ENCODE measurements at regions not wholly inside any gene's neighbourhood (a gene's known extent, or its start where the extent isn't known, plus 50 kb on each side); places are given as distances from the start of the nearest gene placed in this dataset.

DNA sequence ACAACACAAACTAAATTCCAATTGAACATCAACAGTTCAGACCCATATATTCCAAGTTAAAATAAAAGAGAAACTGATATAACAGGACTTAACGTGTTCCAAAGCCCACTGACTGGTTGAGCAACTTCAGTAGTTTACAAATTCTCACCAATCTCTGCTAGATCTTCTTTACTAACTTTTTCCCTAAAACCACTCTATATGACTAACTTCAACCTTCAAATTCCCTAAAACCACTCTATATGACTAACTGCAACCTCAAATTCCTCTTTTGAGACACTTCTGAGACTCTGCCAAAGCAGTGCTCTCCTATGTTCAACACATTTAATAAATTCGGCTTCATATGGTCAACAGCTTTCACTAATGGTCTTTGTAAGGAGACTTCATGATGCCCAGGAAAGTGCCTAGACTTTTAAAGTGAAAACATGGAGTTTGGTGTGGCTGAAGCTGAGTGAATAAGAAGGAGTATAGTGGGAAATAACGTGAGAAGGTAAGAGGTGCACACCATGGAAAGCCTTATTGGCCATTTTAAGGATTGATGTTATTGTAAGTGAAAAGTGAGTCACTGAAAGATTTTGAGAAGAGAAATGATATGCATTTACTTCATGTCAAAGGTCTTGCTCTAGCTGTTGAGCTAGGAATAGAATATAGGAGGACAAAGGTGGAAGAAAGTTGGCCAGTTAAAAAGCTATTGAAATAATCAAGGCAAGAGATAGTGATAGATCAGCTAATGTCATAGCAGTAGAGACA, 134.0 kb upstream of the HCRTR2 start:
- WGBS, 3 donors: 74 to 89% (median 81%) methylated on average over 3 of the region's 3 CpGs
- no peaks in the 10 kb centered on the region for H3K27me3 ChIP-seq (ENCODE audit: control insufficient read depth in 3 of 3, insufficient read depth in 3 of 3, low read length in 3 of 3)
- H3K36me3 ChIP-seq (ENCODE audit: control insufficient read depth in 3 of 3, insufficient read depth in 2 of 3, low read depth in 1 of 3, low read length in 3 of 3): no peaks in the 10 kb centered on the region
- no peak overlapping the region for H3K27ac ChIP-seq (ENCODE audit: low read depth in 1 of 3, low read length in 2 of 3)
- H3K9me3 ChIP-seq (ENCODE audit: control insufficient read depth in 2 of 2, insufficient read depth in 1 of 2, low read depth in 1 of 2, low read length in 1 of 2): no peaks in the 10 kb centered on the region
- no peak overlapping the region for H3K4me3 ChIP-seq (ENCODE audit: low read depth in 1 of 3, low read length in 3 of 3)
- DNase-seq (no peak), FAIRE-seq (no peak)
- H3K4me1 ChIP-seq (ENCODE audit: control insufficient read depth in 3 of 3, insufficient read depth in 2 of 3, low read depth in 1 of 3, low read length in 2 of 3): no peaks in the 10 kb centered on the region

DNA sequence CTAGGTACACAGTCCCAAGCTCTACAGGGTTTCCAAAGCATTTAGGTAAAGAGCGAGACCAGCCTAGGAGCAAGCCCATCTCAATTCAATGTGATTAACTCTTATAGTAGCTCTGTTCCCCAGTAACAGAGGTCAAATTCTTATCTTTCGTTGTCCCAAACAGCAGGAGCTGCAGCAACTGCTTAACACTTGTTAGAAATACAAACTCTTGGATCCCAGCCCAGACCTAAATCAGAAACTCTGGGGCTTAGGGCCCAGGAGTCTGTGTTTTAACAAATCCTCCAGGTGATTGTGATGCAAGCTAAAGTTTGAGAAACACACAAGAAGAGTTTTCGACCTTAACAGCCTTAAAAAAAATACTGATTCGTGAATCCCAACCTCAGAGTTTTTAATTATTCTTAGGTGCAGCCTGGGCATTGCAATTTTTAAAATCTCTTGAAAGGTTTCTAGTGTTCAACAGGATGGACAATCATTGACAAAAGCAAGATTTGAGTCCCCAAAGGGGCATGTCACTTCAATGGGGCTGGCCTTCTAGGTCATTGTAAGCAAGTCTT, 127.4 kb upstream of the HCRTR2 start:
- no peak overlapping the region for H3K27ac ChIP-seq (ENCODE audit: low read depth in 1 of 3, low read length in 2 of 3)
- no peaks in the 10 kb centered on the region for H3K4me1 ChIP-seq (ENCODE audit: control insufficient read depth in 3 of 3, insufficient read depth in 2 of 3, low read depth in 1 of 3, low read length in 2 of 3)
- no peak overlapping the region for H3K4me3 ChIP-seq (ENCODE audit: low read depth in 1 of 3, low read length in 3 of 3)
- DNase-seq (peak; percentile 6 to 51), FAIRE-seq (no peak)
- no peaks in the 10 kb centered on the region for H3K9me3 ChIP-seq (ENCODE audit: control insufficient read depth in 2 of 2, insufficient read depth in 1 of 2, low read depth in 1 of 2, low read length in 1 of 2)
- H3K36me3 ChIP-seq (ENCODE audit: control insufficient read depth in 3 of 3, insufficient read depth in 2 of 3, low read depth in 1 of 3, low read length in 3 of 3): no peaks in the 10 kb centered on the region
- no peaks in the 10 kb centered on the region for H3K27me3 ChIP-seq (ENCODE audit: control insufficient read depth in 3 of 3, insufficient read depth in 3 of 3, low read length in 3 of 3)
- WGBS, 3 donors: 15 to 44% (median 18%) methylated on average over 4 of the region's 4 CpGs

GRCh38 chr6:55047451-55048044, 126.8 kb upstream of the HCRTR2 start:
- DNase-seq (no peak), FAIRE-seq (no peak)
- Histone ChIP-seq H3K36me3 (ENCODE audit: control insufficient read depth in 3 of 3, insufficient read depth in 2 of 3, low read depth in 1 of 3, low read length in 3 of 3) (no peaks in the 10 kb centered on the region), H3K9me3 (ENCODE audit: control insufficient read depth in 2 of 2, insufficient read depth in 1 of 2, low read depth in 1 of 2, low read length in 1 of 2) (no peaks in the 10 kb centered on the region), H3K27me3 (ENCODE audit: control insufficient read depth in 3 of 3, insufficient read depth in 3 of 3, low read length in 3 of 3) (no peaks in the 10 kb centered on the region), H3K27ac (ENCODE audit: low read depth in 1 of 3, low read length in 2 of 3) (no peak overlapping the region), H3K4me3 (ENCODE audit: low read depth in 1 of 3, low read length in 3 of 3) (no peak overlapping the region), H3K4me1 (ENCODE audit: control insufficient read depth in 3 of 3, insufficient read depth in 2 of 3, low read depth in 1 of 3, low read length in 2 of 3) (no peaks in the 10 kb centered on the region)
- 54 to 62% (median 60%) methylated on average over 2 of the region's 2 CpGs for WGBS, 3 donors

DNA sequence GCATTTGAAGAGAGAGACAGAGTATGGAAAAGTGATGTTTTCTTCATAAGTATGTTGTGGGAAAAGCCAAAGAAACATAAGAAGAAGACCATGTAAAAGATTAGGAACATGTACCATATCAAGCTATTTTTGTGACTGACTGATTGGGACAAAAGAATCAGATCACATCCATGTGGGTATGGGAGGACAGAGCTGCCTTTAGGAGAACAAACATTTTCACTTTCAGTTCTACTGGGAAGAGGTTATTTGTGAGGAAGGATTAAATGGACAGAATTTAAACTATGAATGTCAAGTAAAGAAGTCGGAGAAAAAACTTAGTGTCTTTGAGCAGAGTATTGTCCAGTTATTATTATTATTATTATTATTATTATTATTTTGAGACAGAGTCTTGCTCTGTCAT, 124.4 kb upstream of the HCRTR2 start:
- H3K36me3 ChIP-seq (ENCODE audit: control insufficient read depth in 3 of 3, insufficient read depth in 2 of 3, low read depth in 1 of 3, low read length in 3 of 3): no peaks in the 10 kb centered on the region
- no peaks in the 10 kb centered on the region for H3K27me3 ChIP-seq (ENCODE audit: control insufficient read depth in 3 of 3, insufficient read depth in 3 of 3, low read length in 3 of 3)
- no peak overlapping the region for H3K4me3 ChIP-seq (ENCODE audit: low read depth in 1 of 3, low read length in 3 of 3)
- DNase-seq (no peak), FAIRE-seq (no peak)
- no peak overlapping the region for H3K27ac ChIP-seq (ENCODE audit: low read depth in 1 of 3, low read length in 2 of 3)
- WGBS, 3 donors: 83 to 91% (median 85%) methylated on average over 1 of the region's 1 CpG
- no peaks in the 10 kb centered on the region for H3K4me1 ChIP-seq (ENCODE audit: control insufficient read depth in 3 of 3, insufficient read depth in 2 of 3, low read depth in 1 of 3, low read length in 2 of 3)
- H3K9me3 ChIP-seq (ENCODE audit: control insufficient read depth in 2 of 2, insufficient read depth in 1 of 2, low read depth in 1 of 2, low read length in 1 of 2): no peaks in the 10 kb centered on the region

DNA sequence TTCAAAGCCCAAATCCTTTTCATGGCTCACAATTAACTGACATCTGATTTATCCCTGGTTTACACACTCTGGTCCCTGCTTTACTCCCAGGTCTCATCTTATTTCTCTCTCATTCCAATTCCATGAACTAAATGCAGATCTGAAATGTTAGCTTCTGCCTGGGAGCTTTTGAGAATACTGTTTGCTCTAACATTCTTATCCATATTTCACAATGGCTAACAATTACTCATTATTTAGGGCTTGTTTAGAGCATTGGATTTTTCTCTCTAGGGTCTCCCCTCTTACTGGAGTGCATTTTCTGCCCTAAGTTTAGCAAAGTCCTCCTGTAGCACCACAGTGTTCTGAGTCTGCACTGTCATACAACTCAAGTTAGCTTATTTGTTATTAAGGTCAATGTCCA, 121.5 kb upstream of the HCRTR2 start:
- H3K27ac ChIP-seq (ENCODE audit: low read depth in 1 of 3, low read length in 2 of 3): no peak overlapping the region
- DNase-seq (no peak), FAIRE-seq (no peak)
- no peaks in the 10 kb centered on the region for H3K36me3 ChIP-seq (ENCODE audit: control insufficient read depth in 3 of 3, insufficient read depth in 2 of 3, low read depth in 1 of 3, low read length in 3 of 3)
- no peaks in the 10 kb centered on the region for H3K4me1 ChIP-seq (ENCODE audit: control insufficient read depth in 3 of 3, insufficient read depth in 2 of 3, low read depth in 1 of 3, low read length in 2 of 3)
- no peaks in the 10 kb centered on the region for H3K27me3 ChIP-seq (ENCODE audit: control insufficient read depth in 3 of 3, insufficient read depth in 3 of 3, low read length in 3 of 3)
- no peak overlapping the region for H3K4me3 ChIP-seq (ENCODE audit: low read depth in 1 of 3, low read length in 3 of 3)
- H3K9me3 ChIP-seq (ENCODE audit: control insufficient read depth in 2 of 2, insufficient read depth in 1 of 2, low read depth in 1 of 2, low read length in 1 of 2): no peaks in the 10 kb centered on the region

GRCh38 chr6:55058682-55059081, 115.6 kb upstream of the HCRTR2 start:
- H3K27me3 ChIP-seq (ENCODE audit: control insufficient read depth in 3 of 3, insufficient read depth in 3 of 3, low read length in 3 of 3): no peaks in the 10 kb centered on the region
- no peak overlapping the region for H3K4me3 ChIP-seq (ENCODE audit: low read depth in 1 of 3, low read length in 3 of 3)
- H3K36me3 ChIP-seq (ENCODE audit: control insufficient read depth in 3 of 3, insufficient read depth in 2 of 3, low read depth in 1 of 3, low read length in 3 of 3): no peaks in the 10 kb centered on the region
- DNase-seq (no peak), FAIRE-seq (no peak)
- H3K4me1 ChIP-seq (ENCODE audit: control insufficient read depth in 3 of 3, insufficient read depth in 2 of 3, low read depth in 1 of 3, low read length in 2 of 3): no peaks in the 10 kb centered on the region
- H3K9me3 ChIP-seq (ENCODE audit: control insufficient read depth in 2 of 2, insufficient read depth in 1 of 2, low read depth in 1 of 2, low read length in 1 of 2): peaks cover 0 to 8% of the 10 kb centered on the region in 2 donors
- H3K27ac ChIP-seq (ENCODE audit: low read depth in 1 of 3, low read length in 2 of 3): no peak overlapping the region

DNA sequence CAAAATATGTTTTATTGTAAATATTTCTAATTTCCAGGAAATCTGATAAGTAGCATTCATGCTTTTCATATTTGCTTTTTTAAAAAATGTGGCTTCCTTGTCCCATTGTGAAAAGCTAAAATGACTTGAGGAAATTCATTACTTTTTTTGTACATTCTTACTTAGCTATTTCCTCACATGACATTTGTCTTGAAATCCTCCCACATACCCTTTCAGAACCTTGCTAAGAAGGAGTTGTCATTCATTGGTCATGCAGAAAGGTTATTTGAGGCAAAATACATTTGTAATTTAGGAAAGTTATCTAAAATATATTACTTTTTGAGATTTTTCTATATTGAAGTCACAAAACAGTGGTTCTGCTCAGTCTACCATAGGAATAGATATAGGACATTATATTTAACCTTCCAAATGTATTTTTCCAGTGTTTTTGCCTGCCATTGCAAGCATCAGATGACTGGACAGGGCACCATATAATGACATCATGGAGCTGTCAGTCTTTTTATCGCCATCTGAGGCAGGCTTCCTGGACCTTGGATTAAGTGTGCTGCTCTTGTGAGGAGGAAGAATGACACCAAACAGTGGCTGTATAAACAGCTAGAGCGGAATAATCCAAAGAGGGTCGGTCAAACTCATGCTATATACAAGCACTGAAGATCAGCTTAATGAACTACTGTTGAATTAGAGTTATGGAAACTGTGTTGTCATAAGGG, 109.4 kb upstream of the HCRTR2 start:
- Histone ChIP-seq H3K4me1 (ENCODE audit: control insufficient read depth in 3 of 3, insufficient read depth in 2 of 3, low read depth in 1 of 3, low read length in 2 of 3) (no peaks in the 10 kb centered on the region), H3K27ac (ENCODE audit: low read depth in 1 of 3, low read length in 2 of 3) (no peak overlapping the region), H3K36me3 (ENCODE audit: control insufficient read depth in 3 of 3, insufficient read depth in 2 of 3, low read depth in 1 of 3, low read length in 3 of 3) (no peaks in the 10 kb centered on the region), H3K27me3 (ENCODE audit: control insufficient read depth in 3 of 3, insufficient read depth in 3 of 3, low read length in 3 of 3) (no peaks in the 10 kb centered on the region), H3K9me3 (ENCODE audit: control insufficient read depth in 2 of 2, insufficient read depth in 1 of 2, low read depth in 1 of 2, low read length in 1 of 2) (peaks cover 0 to 8% of the 10 kb centered on the region in 2 donors), H3K4me3 (ENCODE audit: low read depth in 1 of 3, low read length in 3 of 3) (no peak overlapping the region)
- FAIRE-seq (no peak), DNase-seq (peak; percentile 14 to 20)
- 80 to 90% (median 83%) methylated on average over 3 of the region's 3 CpGs for WGBS, 3 donors

DNA sequence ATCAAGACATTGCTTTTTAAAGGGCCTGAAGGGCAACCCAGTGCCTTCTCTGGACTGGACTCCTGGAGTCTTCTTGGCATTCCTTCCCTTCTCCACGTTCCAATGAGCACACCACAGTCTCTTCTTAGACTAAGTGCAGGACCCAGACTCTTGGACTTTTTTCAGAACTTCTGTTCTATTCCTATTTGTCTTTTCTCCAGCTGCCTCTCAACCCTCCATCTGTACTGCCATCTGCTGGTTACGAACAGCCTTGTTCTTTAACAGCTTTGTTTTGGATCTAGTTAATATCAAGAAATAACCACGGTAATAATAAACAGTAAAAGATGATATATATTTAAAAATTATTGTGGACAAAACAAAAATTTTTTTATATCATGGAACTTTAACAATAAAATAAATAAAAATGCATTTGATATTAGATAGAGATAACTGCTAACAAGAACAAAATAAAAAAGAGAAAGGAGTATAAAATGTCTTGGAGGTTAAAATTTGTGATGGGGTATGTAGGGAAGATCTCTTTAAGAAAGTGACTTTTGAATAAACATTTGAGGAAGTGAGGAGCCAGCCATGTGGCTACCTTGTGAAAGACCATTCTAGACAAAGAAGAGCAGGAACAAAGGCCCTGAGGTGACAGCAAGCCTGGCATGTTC, 105.1 kb upstream of the HCRTR2 start:
- H3K27me3 ChIP-seq (ENCODE audit: control insufficient read depth in 3 of 3, insufficient read depth in 3 of 3, low read length in 3 of 3): no peaks in the 10 kb centered on the region
- no peaks in the 10 kb centered on the region for H3K9me3 ChIP-seq (ENCODE audit: control insufficient read depth in 2 of 2, insufficient read depth in 1 of 2, low read depth in 1 of 2, low read length in 1 of 2)
- DNase-seq (peak; percentile 64 to 76), FAIRE-seq (peak; percentile 70)
- no peaks in the 10 kb centered on the region for H3K36me3 ChIP-seq (ENCODE audit: control insufficient read depth in 3 of 3, insufficient read depth in 2 of 3, low read depth in 1 of 3, low read length in 3 of 3)
- no peaks in the 10 kb centered on the region for H3K4me1 ChIP-seq (ENCODE audit: control insufficient read depth in 3 of 3, insufficient read depth in 2 of 3, low read depth in 1 of 3, low read length in 2 of 3)
- WGBS, 3 donors: 6 to 16% (median 11%) methylated on average over 3 of the region's 3 CpGs
- no peak overlapping the region for H3K4me3 ChIP-seq (ENCODE audit: low read depth in 1 of 3, low read length in 3 of 3)
- H3K27ac ChIP-seq (ENCODE audit: low read depth in 1 of 3, low read length in 2 of 3): no peak overlapping the region

Measured in small intestine (tissue), 7 donors.